HFF-Myc (cell line): ENCODE measurements at regions not wholly inside any gene's neighbourhood (a gene's known extent, or its start where the extent isn't known, plus 50 kb on each side); places are given as distances from the start of the nearest gene placed in this dataset.

Experiments used
- DNase-seq: peaks from one replicate; pipeline ENCODE4 v3.0.0-alpha.2; 2011; ENCODE audit warnings: low read depth; ENCODE audit errors: extremely low read depth
- H3K4me3 ChIP-seq: replicated peaks from 2 replicates; pipeline ENCODE4 v1.5.1; 2011; ENCODE audit warnings: low read depth, mild to moderate bottlenecking, control low read depth, low read length
- CTCF ChIP-seq: IDR thresholded peaks from 2 replicates; pipeline ENCODE4 v1.5.1; 2012; ENCODE audit warnings: mild to moderate bottlenecking, low read depth, low read length, control low read depth; ENCODE audit errors: missing control alignments

- TF ChIP-seq CTCF: no peak
- DNase-seq: no peak
- H3K4me3 ChIP-seq: no peak overlapping the region
Measured at GRCh38 chr5:67291671-67292070, 95.1 kb upstream of the CD180 start.

GRCh38 chr5:67291066-67291465 is 94.5 kb upstream of the CD180 start:
- H3K4me3 ChIP-seq: no peak overlapping the region
- DNase-seq: no peak
- no peak for TF ChIP-seq CTCF

GRCh38 chr5:67290655-67291054 is 94.1 kb upstream of the CD180 start:
- no peak for TF ChIP-seq CTCF
- H3K4me3 ChIP-seq: no peak overlapping the region
- DNase-seq: no peak

GRCh38 chr5:67289763-67290521 is 93.3 kb upstream of the CD180 start:
- DNase-seq: no peak
- H3K4me3 ChIP-seq: no peak overlapping the region
- TF ChIP-seq CTCF: no peak

GRCh38 chr5:67287510-67288268 is 91.1 kb upstream of the CD180 start:
- no peak for DNase-seq
- H3K4me3 ChIP-seq: no peak overlapping the region
- no peak for TF ChIP-seq CTCF

GRCh38 chr5:67286006-67286405 is 89.4 kb upstream of the CD180 start:
- no peak for TF ChIP-seq CTCF
- no peak for DNase-seq

More at GRCh38 chr5:67286006-67286405, 89.4 kb upstream of the CD180 start:
- H3K4me3 ChIP-seq: no peak overlapping the region
